Hepatocyte (in vitro differentiated cells): ENCODE measurements at regions not wholly inside any gene's neighbourhood (a gene's known extent, or its start where the extent isn't known, plus 50 kb on each side); places are given as distances from the start of the nearest gene placed in this dataset.

ENCODE experiments used
- EZH2phosphoT487 ChIP-seq: fragments of 200-600 bp; sonication (generic); IDR thresholded peaks from one replicate; pipeline ENCODE4 v1.6.1; 2018; ENCODE audit warnings: antibody characterized with exemption, mild to moderate bottlenecking, low read depth, moderate library complexity; ENCODE audit not compliant: unreplicated experiment, severe bottlenecking
- TF ChIP-seq, protein P1 (sequence below): fragments of 200-600 bp; sonication (generic); IDR thresholded peaks from 2 replicates; pipeline ENCODE4 v1.5.1; 2016; ENCODE audit warnings: antibody characterized with exemption, mild to moderate bottlenecking; ENCODE audit not compliant: poor library complexity

DNA sequence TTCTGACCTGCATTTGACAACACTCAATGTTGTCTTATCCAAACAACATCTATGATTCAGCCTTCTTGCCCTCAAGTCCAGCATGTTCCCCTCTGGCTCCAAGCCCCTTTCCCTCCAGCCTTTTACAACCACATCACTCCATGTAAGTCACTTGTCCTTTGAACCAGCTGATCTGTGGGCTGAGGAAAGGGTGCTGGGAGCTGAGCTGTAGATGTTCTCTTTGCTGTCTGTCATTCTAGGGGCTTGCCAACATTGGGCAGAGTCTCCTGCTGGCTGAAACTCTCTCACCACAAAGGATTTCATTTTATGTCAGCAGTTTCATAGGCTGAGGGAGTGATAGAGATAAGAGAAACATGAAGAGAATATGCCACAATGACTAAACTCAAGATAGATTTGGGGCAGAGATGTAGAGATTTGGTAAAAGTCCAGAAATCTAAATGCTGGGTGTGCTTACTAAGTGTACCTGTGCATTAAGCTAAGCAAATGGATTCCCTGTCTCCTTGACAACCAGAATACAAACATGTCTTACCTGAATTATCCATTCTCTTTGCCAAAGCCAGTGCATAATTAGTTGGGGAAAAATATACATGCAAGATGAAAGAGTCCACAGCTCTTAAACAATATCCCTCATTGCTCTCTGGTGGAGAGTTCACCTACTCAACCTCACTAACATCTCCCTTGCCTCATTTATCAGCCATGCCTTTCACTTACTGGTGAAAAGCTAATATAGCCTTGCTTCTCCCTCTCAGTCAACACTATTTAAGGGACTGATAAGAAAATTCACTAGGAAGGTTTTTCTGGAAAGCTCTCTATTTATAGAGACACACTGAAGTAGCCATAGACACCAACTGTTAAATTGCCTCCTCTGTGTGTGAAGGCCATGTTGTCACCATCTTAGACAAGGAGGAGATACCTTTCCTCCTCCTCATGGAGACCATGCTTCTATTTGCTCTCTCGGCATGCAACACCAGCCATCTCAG, 175.5 kb upstream of the SERP2 start:
- TF ChIP-seq EZH2phosphoT487, result peak; percentile 61
- TF ChIP-seq, protein P1, sequence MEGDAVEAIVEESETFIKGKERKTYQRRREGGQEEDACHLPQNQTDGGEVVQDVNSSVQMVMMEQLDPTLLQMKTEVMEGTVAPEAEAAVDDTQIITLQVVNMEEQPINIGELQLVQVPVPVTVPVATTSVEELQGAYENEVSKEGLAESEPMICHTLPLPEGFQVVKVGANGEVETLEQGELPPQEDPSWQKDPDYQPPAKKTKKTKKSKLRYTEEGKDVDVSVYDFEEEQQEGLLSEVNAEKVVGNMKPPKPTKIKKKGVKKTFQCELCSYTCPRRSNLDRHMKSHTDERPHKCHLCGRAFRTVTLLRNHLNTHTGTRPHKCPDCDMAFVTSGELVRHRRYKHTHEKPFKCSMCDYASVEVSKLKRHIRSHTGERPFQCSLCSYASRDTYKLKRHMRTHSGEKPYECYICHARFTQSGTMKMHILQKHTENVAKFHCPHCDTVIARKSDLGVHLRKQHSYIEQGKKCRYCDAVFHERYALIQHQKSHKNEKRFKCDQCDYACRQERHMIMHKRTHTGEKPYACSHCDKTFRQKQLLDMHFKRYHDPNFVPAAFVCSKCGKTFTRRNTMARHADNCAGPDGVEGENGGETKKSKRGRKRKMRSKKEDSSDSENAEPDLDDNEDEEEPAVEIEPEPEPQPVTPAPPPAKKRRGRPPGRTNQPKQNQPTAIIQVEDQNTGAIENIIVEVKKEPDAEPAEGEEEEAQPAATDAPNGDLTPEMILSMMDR, result no peak
